PFSK-1 (cell line): ENCODE measurements at regions not wholly inside any gene's neighbourhood (a gene's known extent, or its start where the extent isn't known, plus 50 kb on each side); places are given as distances from the start of the nearest gene placed in this dataset.

Source experiments
- FOXP2 ChIP-seq: optimal IDR thresholded peaks from 2 replicates; pipeline ENCODE3; 2011; ENCODE audit warnings: borderline replicate concordance, control low read depth, inconsistent platforms; ENCODE audit not compliant: insufficient read depth; ENCODE audit errors: extremely low read length, extremely low read depth
- POLR2AphosphoS5 ChIP-seq: IDR thresholded peaks from 2 replicates; pipeline ENCODE4 v1.6.1; 2012; ENCODE audit warnings: low read depth, mild to moderate bottlenecking, control low read depth, low read length, moderate library complexity
- SIN3A ChIP-seq: IDR thresholded peaks from 2 replicates; pipeline ENCODE4 v1.6.1; 2012; ENCODE audit warnings: mild to moderate bottlenecking, low read length, moderate library complexity, borderline replicate concordance; ENCODE audit not compliant: insufficient read depth
- TAF1 ChIP-seq: IDR thresholded peaks from 2 replicates; pipeline ENCODE4 v1.6.1; 2012; ENCODE audit warnings: low read length, control low read depth, borderline replicate concordance; ENCODE audit not compliant: insufficient read depth

GRCh38 chr4:181684310-181684709 lies 558.9 kb upstream of the TENM3 start:
- TF ChIP-seq SIN3A (no peak), POLR2AphosphoS5 (no peak), FOXP2 (no peak), TAF1 (no peak)
